HCT116 (cell line): ENCODE measurements at regions not wholly inside any gene's neighbourhood (a gene's known extent, or its start where the extent isn't known, plus 50 kb on each side); places are given as distances from the start of the nearest gene placed in this dataset.

Experiments
- ATAC-seq: fragments of 200-7000 bp; cut with Tn5 transposase; 2 replicates; pipeline ENCODE4 v1.9.1; 2020; ENCODE audit warnings: mild to moderate bottlenecking, moderate library complexity
- BruUV-seq: library from RNA; stranded (reverse); fragments of 400-500 nt; replicated peaks from 2 replicates; lab custom pipeline; 2021; lab: Mats Ljungman, UMichigan
- CTCF ChIA-PET: fragments of 300-600 bp; sonication (Branson Sonifier 250); formaldehyde crosslinking; loops from one replicate; lab custom pipeline; 2021; ENCODE audit warnings: antibody characterized with exemption; lab: Charles Lee
- POLR2A ChIA-PET: fragments of 300-600, 350-600 bp; sonication (Branson Sonifier 250); formaldehyde crosslinking; loops from one replicate; lab custom pipeline; 2021; ENCODE audit warnings: antibody characterized with exemption; lab: Charles Lee
- RAD21 ChIA-PET, 2 experiments: fragments of 300-600 bp; sonication (Branson Sonifier 250); formaldehyde crosslinking; loops; one replicate each; lab custom pipeline; 2023; ENCODE audit warnings: low total read pairs in 2 of 2; ENCODE audit not compliant: uncharacterized antibody in 2 of 2, unreplicated experiment in 2 of 2, low non-redundant PET in 1 of 2; lab: Charles Lee
- DNase-seq: peaks from one replicate; pipeline ENCODE4 v3.0.0-alpha.2; 2010; ENCODE audit warnings: low read depth, low spot score
- H2AFZ ChIP-seq: fragments of 200-600 bp; shearing (Covaris generic), sonication (generic); 2 replicates; pipeline ENCODE4 v1.6.1; 2017; ENCODE audit warnings: low read depth, mixed run types, mixed read lengths, antibody characterized with exemption, low read length; ENCODE audit not compliant: poor library complexity, severe bottlenecking
- H3K27ac ChIP-seq: 2 replicates; pipeline ENCODE4 v1.5.1; 2012; ENCODE audit warnings: low read depth, low read length
- H3K27me3 ChIP-seq: fragments of 200-600 bp; sonication (generic); 2 replicates; pipeline ENCODE4 v1.6.1; 2016; ENCODE audit warnings: mixed run types, low read length, mixed read lengths; ENCODE audit not compliant: insufficient read depth
- H3K36me3 ChIP-seq, 2 experiments: fragments of 200-500 bp in 1 of 2; fragments of 200-600 bp in 1 of 2; sonication (Bioruptor generic) in 1 of 2; sonication (generic) in 1 of 2; 2 replicates each; pipeline versions ENCODE4 v1.5.1 to v1.6.1; 2014 to 2016; ENCODE audit warnings: low read length in 2 of 2, inconsistent platforms in 1 of 2, mixed read lengths in 1 of 2, mixed run types in 1 of 2; ENCODE audit not compliant: insufficient read depth in 2 of 2, control insufficient read depth in 1 of 2
- H3K4me1 ChIP-seq, 2 experiments: fragments of 200-600 bp in 1 of 2; sonication (generic) in 1 of 2; 2 replicates each; pipeline versions ENCODE4 v1.5.1 to v1.6.1; 2012 to 2017; ENCODE audit warnings: low read length in 2 of 2, inconsistent platforms in 1 of 2, mild to moderate bottlenecking in 1 of 2, mixed read lengths in 1 of 2, mixed run types in 1 of 2, moderate library complexity in 1 of 2; ENCODE audit not compliant: insufficient read depth in 2 of 2, control insufficient read depth in 1 of 2
- H3K4me2 ChIP-seq: fragments of 200-600 bp; sonication (generic); 2 replicates; pipeline ENCODE4 v1.6.1; 2017; ENCODE audit warnings: mixed run types, low read length, mixed read lengths
- H3K4me3 ChIP-seq, 2 experiments: fragments of 200-600 bp in 1 of 2; sonication (generic) in 1 of 2; replicated peaks in 1 of 2; 2 replicates each; pipeline ENCODE4 v1.5.1; 2011 to 2016; ENCODE audit warnings: low read length in 2 of 2, control low read depth in 1 of 2, low read depth in 1 of 2, mild to moderate bottlenecking in 1 of 2, mixed read lengths in 1 of 2, mixed run types in 1 of 2
- H3K79me2 ChIP-seq: fragments of 200-600 bp; sonication (generic); 2 replicates; pipeline ENCODE4 v1.6.1; 2017; ENCODE audit warnings: mild to moderate bottlenecking, mixed run types, low read length, moderate library complexity, mixed read lengths; ENCODE audit not compliant: insufficient read depth
- H3K9ac ChIP-seq: fragments of 200-600 bp; sonication (generic); 2 replicates; pipeline ENCODE4 v1.6.1; 2016; ENCODE audit warnings: low read length, mixed read lengths
- H3K9me2 ChIP-seq: fragments of 200-600 bp; sonication (generic), shearing (Covaris generic); 2 replicates; pipeline ENCODE4 v1.6.1; 2017; ENCODE audit warnings: mixed run types, mild to moderate bottlenecking, moderate library complexity; ENCODE audit not compliant: insufficient read depth
- H3K9me3 ChIP-seq, 2 experiments: fragments of 200-500 bp in 1 of 2; fragments of 200-600 bp in 1 of 2; sonication (Bioruptor generic) in 1 of 2; sonication (generic) in 1 of 2; 2 replicates each; pipeline ENCODE4 v1.6.1; 2014 to 2017; ENCODE audit warnings: low read length in 2 of 2, mixed read lengths in 2 of 2, inconsistent platforms in 1 of 2, low read depth in 1 of 2, mild to moderate bottlenecking in 1 of 2, mixed run types in 1 of 2, moderate library complexity in 1 of 2; ENCODE audit not compliant: control insufficient read depth in 1 of 2, insufficient read depth in 1 of 2
- H4K20me1 ChIP-seq: fragments of 200-600 bp; sonication (generic), shearing (Covaris generic); 2 replicates; pipeline ENCODE4 v1.6.1; 2017; ENCODE audit warnings: mixed run types, mild to moderate bottlenecking, moderate library complexity; ENCODE audit not compliant: insufficient read depth
- CTCF ChIP-seq, 3 experiments: fragments of 200-600 bp in 1 of 3; sonication (generic) in 1 of 3; IDR thresholded peaks in 2 of 3; conservative IDR thresholded peaks in 1 of 3; 2 replicates each; pipeline ENCODE4 v1.5.1; 2012 to 2017; ENCODE audit warnings: low read depth in 2 of 3, low read length in 2 of 3, antibody characterized with exemption in 1 of 3, borderline replicate concordance in 1 of 3, control low read depth in 1 of 3, mild to moderate bottlenecking in 1 of 3, mixed read lengths in 1 of 3, mixed run types in 1 of 3, moderate library complexity in 1 of 3; ENCODE audit not compliant: insufficient read depth in 1 of 3
- EGR1 ChIP-seq: IDR thresholded peaks from 2 replicates; pipeline ENCODE4 v1.6.1; 2012; ENCODE audit warnings: low read depth
- ELF1 ChIP-seq: IDR thresholded peaks from 2 replicates; pipeline ENCODE4 v1.6.1; 2012; ENCODE audit warnings: low read depth, borderline replicate concordance
- EZH2phosphoT487 ChIP-seq: fragments of 200-600 bp; IDR thresholded peaks from 2 replicates; pipeline ENCODE4 v1.6.1; 2018; ENCODE audit warnings: antibody characterized with exemption, borderline replicate concordance
- JUND ChIP-seq: IDR thresholded peaks from 2 replicates; pipeline ENCODE4 v1.6.1; 2012
- POLR2A ChIP-seq: IDR thresholded peaks from 2 replicates; pipeline ENCODE4 v1.7.0; 2011; ENCODE audit warnings: borderline replicate concordance; ENCODE audit not compliant: insufficient read depth, insufficient read length; ENCODE audit errors: extremely low read depth
- POLR2AphosphoS5 ChIP-seq: IDR thresholded peaks from 2 replicates; pipeline ENCODE4 v1.6.1; 2011; ENCODE audit warnings: mild to moderate bottlenecking, low read depth, low read length, moderate library complexity
- RAD21 ChIP-seq: IDR thresholded peaks from 2 replicates; pipeline ENCODE4 v1.6.1; 2012; ENCODE audit warnings: low read depth, mild to moderate bottlenecking
- SP1 ChIP-seq: IDR thresholded peaks from 2 replicates; pipeline ENCODE4 v1.6.1; 2012; ENCODE audit warnings: low read depth
- SRF ChIP-seq: IDR thresholded peaks from 2 replicates; pipeline ENCODE4 v1.6.1; 2012; ENCODE audit warnings: low read depth
- YY1 ChIP-seq: IDR thresholded peaks from 2 replicates; pipeline ENCODE4 v1.6.1; 2011; ENCODE audit warnings: low read length, low read depth, moderate library complexity, mild to moderate bottlenecking; ENCODE audit not compliant: insufficient replicate concordance; ENCODE audit errors: extremely low read depth
- ZFX ChIP-seq: fragments of 450-650 bp; IDR thresholded peaks from 2 replicates; pipeline ENCODE4 v1.6.1; 2017
- intact Hi-C: fragments of 100-400 bp; cut with micrococcal nuclease; formaldehyde crosslinking; loops from 2 replicates; pipeline ENCODE4 v1.10.0; 2022
- TF ChIP-seq, protein P1 (sequence below): IDR thresholded peaks from 2 replicates; pipeline ENCODE4 v1.6.1; 2012; ENCODE audit warnings: low read depth

DNA sequence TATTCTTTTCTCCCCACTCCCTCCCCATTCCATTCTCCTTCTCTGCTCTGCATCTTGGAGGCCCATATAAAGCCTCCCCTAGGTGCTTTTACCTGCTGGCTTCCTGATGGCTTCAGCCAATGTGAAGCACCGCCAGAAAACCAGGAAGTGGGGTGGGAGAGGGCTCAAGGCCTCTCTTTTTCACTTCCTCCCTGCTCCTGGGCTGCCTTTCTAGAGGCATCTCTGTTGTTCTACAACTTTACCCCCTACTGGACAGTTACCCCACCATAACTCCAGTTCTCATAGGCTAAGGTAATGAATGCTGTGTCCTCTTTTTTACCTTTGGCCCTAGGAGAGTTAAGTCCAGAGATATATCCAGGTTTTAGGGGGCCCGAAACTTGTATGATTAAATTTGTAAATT lies 62.4 kb upstream of the PPARGC1A start:
- Histone ChIP-seq H3K4me1 (no peaks in the 10 kb centered on the region), H3K27ac (no peak overlapping the region), H4K20me1 (no peaks in the 10 kb centered on the region), H3K27me3 (no peaks in the 10 kb centered on the region), H3K9ac (no peak overlapping the region), H2AFZ (no peak overlapping the region), H3K36me3 (no peaks in the 10 kb centered on the region), H3K9me2 (no peaks in the 10 kb centered on the region), H3K79me2 (no peaks in the 10 kb centered on the region), H3K9me3 (peaks cover 5 to 28% of the 10 kb centered on the region in 2 experiments; a peak in 3 of 4 replicates), H3K4me3 (no peak overlapping the region), H3K4me2 (no peak overlapping the region)
- intact Hi-C loops, result no loop called here
- DNase-seq, result no peak
- CTCF ChIA-PET, result no interaction called here
- no peak for ATAC-seq
- BruUV-seq, result no TSS peak
- TF ChIP-seq EGR1 (no peak), SRF (no peak), SP1 (no peak), POLR2A (no peak), YY1 (no peak), RAD21 (no peak)
- RAD21 ChIA-PET, result no interaction called here
- POLR2A ChIA-PET, result no interaction called here

GRCh38 chr4:23947826-23948225 lies 58.0 kb upstream of the PPARGC1A start:
- ChIA-PET RAD21 (no interaction called here), POLR2A (no interaction called here)
- H3K9me3 ChIP-seq, result peaks cover 0 to 13% of the 10 kb centered on the region in 2 experiments; a peak in 2 of 4 replicates
- H3K9ac ChIP-seq, result no peak overlapping the region
- TF ChIP-seq EZH2phosphoT487 (no peak), ZFX (no peak), POLR2AphosphoS5 (no peak), ELF1 (no peak), CTCF (IDR thresholded peaks at IDR 0.05 in 2 of 3, conservative IDR thresholded peaks at IDR 0.05 in 1 of 3; ENCODE audit: borderline replicate concordance in 1 of 3, insufficient read depth in 1 of 3, low read depth in 2 of 3, low read length in 2 of 3) (no peak), JUND (no peak), SP1 (no peak), EGR1 (no peak)
- TF ChIP-seq, protein P1, sequence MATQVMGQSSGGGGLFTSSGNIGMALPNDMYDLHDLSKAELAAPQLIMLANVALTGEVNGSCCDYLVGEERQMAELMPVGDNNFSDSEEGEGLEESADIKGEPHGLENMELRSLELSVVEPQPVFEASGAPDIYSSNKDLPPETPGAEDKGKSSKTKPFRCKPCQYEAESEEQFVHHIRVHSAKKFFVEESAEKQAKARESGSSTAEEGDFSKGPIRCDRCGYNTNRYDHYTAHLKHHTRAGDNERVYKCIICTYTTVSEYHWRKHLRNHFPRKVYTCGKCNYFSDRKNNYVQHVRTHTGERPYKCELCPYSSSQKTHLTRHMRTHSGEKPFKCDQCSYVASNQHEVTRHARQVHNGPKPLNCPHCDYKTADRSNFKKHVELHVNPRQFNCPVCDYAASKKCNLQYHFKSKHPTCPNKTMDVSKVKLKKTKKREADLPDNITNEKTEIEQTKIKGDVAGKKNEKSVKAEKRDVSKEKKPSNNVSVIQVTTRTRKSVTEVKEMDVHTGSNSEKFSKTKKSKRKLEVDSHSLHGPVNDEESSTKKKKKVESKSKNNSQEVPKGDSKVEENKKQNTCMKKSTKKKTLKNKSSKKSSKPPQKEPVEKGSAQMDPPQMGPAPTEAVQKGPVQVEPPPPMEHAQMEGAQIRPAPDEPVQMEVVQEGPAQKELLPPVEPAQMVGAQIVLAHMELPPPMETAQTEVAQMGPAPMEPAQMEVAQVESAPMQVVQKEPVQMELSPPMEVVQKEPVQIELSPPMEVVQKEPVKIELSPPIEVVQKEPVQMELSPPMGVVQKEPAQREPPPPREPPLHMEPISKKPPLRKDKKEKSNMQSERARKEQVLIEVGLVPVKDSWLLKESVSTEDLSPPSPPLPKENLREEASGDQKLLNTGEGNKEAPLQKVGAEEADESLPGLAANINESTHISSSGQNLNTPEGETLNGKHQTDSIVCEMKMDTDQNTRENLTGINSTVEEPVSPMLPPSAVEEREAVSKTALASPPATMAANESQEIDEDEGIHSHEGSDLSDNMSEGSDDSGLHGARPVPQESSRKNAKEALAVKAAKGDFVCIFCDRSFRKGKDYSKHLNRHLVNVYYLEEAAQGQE, result no peak
- TF ChIP-seq, all 23 proteins: peak for 0
- no peak overlapping the region for H3K4me2 ChIP-seq
- H4K20me1 ChIP-seq, result no peaks in the 10 kb centered on the region
- intact Hi-C loops, result no loop called here
- H3K36me3 ChIP-seq, result no peaks in the 10 kb centered on the region
- no peaks in the 10 kb centered on the region for H3K27me3 ChIP-seq
- no peak overlapping the region for H2AFZ ChIP-seq
- ATAC-seq (no peak), DNase-seq (no peak)
- H3K4me3 ChIP-seq, result no peak overlapping the region
- H3K79me2 ChIP-seq, result no peaks in the 10 kb centered on the region
- no peaks in the 10 kb centered on the region for H3K4me1 ChIP-seq
- no peaks in the 10 kb centered on the region for H3K9me2 ChIP-seq
- no peak overlapping the region for H3K27ac ChIP-seq
- no TSS peak for BruUV-seq
- CTCF ChIA-PET, result no interaction called here
